SK-N-SH (cell line): ENCODE measurements at regions not wholly inside any gene's neighbourhood (a gene's known extent, or its start where the extent isn't known, plus 50 kb on each side); places are given as distances from the start of the nearest gene placed in this dataset.
"Not testable (repeated sequence)": the region's sequence is repeated elsewhere in the genome, so short reads cannot be mapped to it uniquely, and the experiment has no call there.

Experiments used
- CTCF ChIA-PET: fragments of 300-600, 350-600 bp; formaldehyde crosslinking; extraction: SDS; loops from one replicate; lab custom pipeline; 2021; lab: Yijun Ruan, JAX
- POLR2A ChIA-PET: fragments of 350-600 bp; sonication (Branson Sonifier 250); formaldehyde crosslinking; extraction: SDS; loops from one replicate; lab custom pipeline; 2020; ENCODE audit warnings: antibody characterized with exemption, inconsistent platforms; lab: Yijun Ruan, JAX
- DNase-seq: peaks from one replicate; pipeline ENCODE4 v3.0.0; 2012
- H2AFZ ChIP-seq: fragments of 200-600 bp; sonication (generic); 2 replicates; pipeline ENCODE4 v1.8.1; 2016; ENCODE audit warnings: antibody characterized with exemption, mild to moderate bottlenecking, low read depth
- H3F3A ChIP-seq: fragments of 200-600 bp; sonication (generic); replicated peaks from 2 replicates; pipeline ENCODE3; 2016; ENCODE audit warnings: antibody characterized with exemption, mild to moderate bottlenecking; ENCODE audit not compliant: insufficient read depth
- H3K27ac ChIP-seq, 2 experiments: fragments of 200-500 bp in 1 of 2; fragments of 200-600 bp in 1 of 2; sonication (Bioruptor generic) in 1 of 2; sonication (generic), shearing (Covaris generic) in 1 of 2; 2 replicates each; pipeline versions ENCODE4 v1.5.1 to v1.6.1; 2014 to 2016; ENCODE audit warnings: low read depth in 2 of 2, inconsistent platforms in 1 of 2, low read length in 1 of 2, mild to moderate bottlenecking in 1 of 2, mixed read lengths in 1 of 2
- H3K27me3 ChIP-seq: fragments of 200-600 bp; sonication (generic), shearing (Covaris generic); 2 replicates; pipeline ENCODE4 v1.6.1; 2016; ENCODE audit warnings: mixed run types; ENCODE audit not compliant: insufficient read depth
- H3K36me3 ChIP-seq, 2 experiments: fragments of 200-500 bp in 1 of 2; fragments of 200-600 bp in 1 of 2; sonication (Bioruptor generic) in 1 of 2; sonication (generic) in 1 of 2; replicated peaks in 1 of 2; 2 replicates each; pipeline versions ENCODE3 to v1.5.1; 2014 to 2016; ENCODE audit warnings: low read length in 1 of 2, mild to moderate bottlenecking in 1 of 2; ENCODE audit not compliant: insufficient read depth in 2 of 2, control insufficient read depth in 1 of 2
- H3K4me1 ChIP-seq, 2 experiments: fragments of 200-500 bp in 1 of 2; fragments of 200-600 bp in 1 of 2; sonication (Bioruptor generic) in 1 of 2; sonication (generic), shearing (Covaris generic) in 1 of 2; 2 replicates each; pipeline versions ENCODE4 v1.5.1 to v1.6.1; 2014 to 2016; ENCODE audit warnings: low read depth in 1 of 2, low read length in 1 of 2, mixed run types in 1 of 2; ENCODE audit not compliant: insufficient read depth in 2 of 2, control insufficient read depth in 1 of 2
- H3K4me2 ChIP-seq: fragments of 200-600 bp; sonication (generic), shearing (Covaris generic); 2 replicates; pipeline ENCODE4 v1.6.1; 2017; ENCODE audit warnings: mixed run types
- H3K4me3 ChIP-seq, 2 experiments: fragments of 200-500 bp in 1 of 2; fragments of 200-600 bp in 1 of 2; sonication (Bioruptor generic) in 1 of 2; sonication (generic), shearing (Covaris generic) in 1 of 2; 2 replicates each; pipeline versions ENCODE4 v1.5.1 to v1.8.1; 2014 to 2016; ENCODE audit warnings: low read depth in 2 of 2, inconsistent platforms in 1 of 2, low read length in 1 of 2, mild to moderate bottlenecking in 1 of 2, mixed read lengths in 1 of 2, moderate library complexity in 1 of 2
- H3K79me2 ChIP-seq: fragments of 200-600 bp; sonication (generic); 2 replicates; pipeline ENCODE4 v1.8.1; 2017; ENCODE audit warnings: mild to moderate bottlenecking; ENCODE audit not compliant: insufficient read depth
- H3K9ac ChIP-seq: fragments of 200-600 bp; sonication (generic); 2 replicates; pipeline ENCODE4 v1.6.1; 2017; ENCODE audit warnings: mixed run types
- H3K9me2 ChIP-seq: fragments of 200-600 bp; sonication (generic); 2 replicates; pipeline ENCODE4 v1.6.1; 2017; ENCODE audit warnings: mixed run types
- H3K9me3 ChIP-seq: fragments of 200-600 bp; sonication (generic); 2 replicates; pipeline ENCODE4 v1.6.1; 2017; ENCODE audit warnings: mixed run types, mild to moderate bottlenecking, moderate library complexity
- H4K20me1 ChIP-seq: fragments of 200-600 bp; sonication (generic); 2 replicates; pipeline ENCODE4 v1.6.1; 2017; ENCODE audit warnings: mild to moderate bottlenecking, mixed run types; ENCODE audit not compliant: insufficient read depth
- CHD2 ChIP-seq: fragments of 150-350 bp; IDR thresholded peaks from 2 replicates; pipeline ENCODE4 v1.6.1; 2018; ENCODE audit warnings: low read length; ENCODE audit not compliant: partially characterized antibody
- EZH2phosphoT487 ChIP-seq: fragments of 200-600 bp; sonication (generic); IDR thresholded peaks from 2 replicates; pipeline ENCODE4 v1.6.1; 2017; ENCODE audit warnings: low read depth, mixed run types, mild to moderate bottlenecking, antibody characterized with exemption, moderate library complexity, borderline replicate concordance
- GATA2 ChIP-seq: sonication (generic); formaldehyde crosslinking; IDR thresholded peaks from 2 replicates; pipeline ENCODE4 v1.5.0; 2020; ENCODE audit warnings: mild to moderate bottlenecking, missing genetic modification reagents
- IRF3 ChIP-seq: fragments of 150-350 bp; IDR thresholded peaks from 2 replicates; pipeline ENCODE4 v1.6.1; 2016; ENCODE audit warnings: mild to moderate bottlenecking, low read depth, low read length
- MXI1 ChIP-seq: IDR thresholded peaks from 2 replicates; pipeline ENCODE4 v1.6.1; 2012; ENCODE audit warnings: mild to moderate bottlenecking, low read depth, low read length, improper control_type of control experiment
- NRF1 ChIP-seq: IDR thresholded peaks from 2 replicates; pipeline ENCODE4 v1.6.1; 2012; ENCODE audit warnings: low read depth, mild to moderate bottlenecking, low read length
- PBX3 ChIP-seq: IDR thresholded peaks from 2 replicates; pipeline ENCODE4; 2012
- POLR2AphosphoS5 ChIP-seq: IDR thresholded peaks from 2 replicates; pipeline ENCODE4 v1.6.1; 2012; ENCODE audit warnings: low read depth, low read length
- RCOR1 ChIP-seq: fragments of 150-350 bp; IDR thresholded peaks from 2 replicates; pipeline ENCODE4 v1.6.1; 2017; ENCODE audit warnings: antibody characterized with exemption, low read length
- RXRA ChIP-seq: IDR thresholded peaks from 2 replicates; pipeline ENCODE4 v1.4.0; 2012; ENCODE audit warnings: low read depth, mild to moderate bottlenecking, borderline replicate concordance
- WGBS: methylation state at CpG from one replicate; pipeline ENCODE4 v1.1.6; 2017; ENCODE audit warnings: low lambda C conversion rate; 5-methylcytosine and 5-hydroxymethylcytosine counted together
- TF ChIP-seq, protein P1 (sequence below): IDR thresholded peaks from 2 replicates; pipeline ENCODE4 v1.4.0; 2012; ENCODE audit warnings: low read depth, borderline replicate concordance

- H3K9me3 ChIP-seq = peaks cover 17% of the 10 kb centered on the region; the same call in 1 of the 2 replicates
- no peaks in the 10 kb centered on the region for H3K27me3 ChIP-seq
- CTCF ChIA-PET = no interaction called here
- no peaks in the 10 kb centered on the region for H3K79me2 ChIP-seq
- H3K36me3 ChIP-seq = no peaks in the 10 kb centered on the region
- no peak overlapping the region for H3K27ac ChIP-seq
- no peak overlapping the region for H2AFZ ChIP-seq
- no peak overlapping the region for H3K4me2 ChIP-seq
- H3K9me2 ChIP-seq = no peaks in the 10 kb centered on the region
- TF ChIP-seq, protein P1, sequence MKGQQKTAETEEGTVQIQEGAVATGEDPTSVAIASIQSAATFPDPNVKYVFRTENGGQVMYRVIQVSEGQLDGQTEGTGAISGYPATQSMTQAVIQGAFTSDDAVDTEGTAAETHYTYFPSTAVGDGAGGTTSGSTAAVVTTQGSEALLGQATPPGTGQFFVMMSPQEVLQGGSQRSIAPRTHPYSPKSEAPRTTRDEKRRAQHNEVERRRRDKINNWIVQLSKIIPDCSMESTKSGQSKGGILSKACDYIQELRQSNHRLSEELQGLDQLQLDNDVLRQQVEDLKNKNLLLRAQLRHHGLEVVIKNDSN = no peak
- TF ChIP-seq NRF1 (no peak), IRF3 (no peak), POLR2AphosphoS5 (no peak), MXI1 (no peak), GATA2 (CRISPR knock-in tag) (no peak), RCOR1 (no peak)
- TF ChIP-seq, all 33 proteins: peak for 0
- 0 out of 4 replicates have a peak, but pooled peaks cover 0 to 6% of the 10 kb centered on the region in 2 experiments for H3K4me1 ChIP-seq
- POLR2A ChIA-PET = no interaction called here
- H3K4me3 ChIP-seq = no peak overlapping the region
- H3K9ac ChIP-seq = no peak overlapping the region
- 50% methylated on average over 1 of the region's 1 CpG for WGBS
- no peaks in the 10 kb centered on the region for H4K20me1 ChIP-seq
- no peak for DNase-seq
- H3F3A ChIP-seq = peaks cover 17% of the 10 kb centered on the region
Measured at GRCh38 chr6:130643361-130643760, 183.8 kb upstream of the SMLR1 start.

GRCh38 chr6:130644175-130644574, 183.0 kb upstream of the SMLR1 start:
- CTCF ChIA-PET = no interaction called here
- TF ChIP-seq EZH2phosphoT487 = no peak
- TF ChIP-seq CHD2 = no peak
- no peak for TF ChIP-seq PBX3
- TF ChIP-seq RXRA = no peak

DNA sequence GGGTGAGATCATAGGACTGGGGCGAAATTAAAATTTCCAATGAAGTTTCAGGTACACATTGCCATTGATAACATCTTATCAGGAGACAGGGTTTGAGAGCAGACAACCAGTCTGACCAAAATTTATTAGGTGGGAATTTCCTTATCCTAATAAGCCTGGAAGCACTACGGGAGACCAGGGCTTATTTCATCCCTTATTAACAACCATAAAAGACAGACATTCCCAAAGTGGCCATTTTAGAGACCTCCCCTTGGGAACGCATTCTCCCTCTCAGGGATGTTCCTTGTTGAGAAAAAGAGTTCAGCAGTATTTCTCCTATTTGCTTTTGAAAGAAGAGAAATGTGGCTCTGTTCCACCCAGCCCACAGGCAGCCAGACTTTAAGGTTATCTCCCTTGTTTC, 182.4 kb upstream of the SMLR1 start:
- H2AFZ ChIP-seq, H3K36me3 ChIP-seq, DNase-seq, H3K9me3 ChIP-seq, CTCF ChIA-PET, H4K20me1 ChIP-seq, H3K9me2 ChIP-seq, H3K4me3 ChIP-seq, H3K27ac ChIP-seq, POLR2A ChIA-PET, H3K4me2 ChIP-seq, H3K79me2 ChIP-seq, H3K4me1 ChIP-seq, H3K27me3 ChIP-seq, H3K9ac ChIP-seq: not testable (repeated sequence)
- WGBS = 42% methylated on average over 3 of the region's 3 CpGs
- peaks cover 17% of the 10 kb centered on the region for H3F3A ChIP-seq

More at GRCh38 chr6:130644175-130644574, 183.0 kb upstream of the SMLR1 start:
- POLR2A ChIA-PET = no interaction called here
- no peak for DNase-seq
- Histone ChIP-seq H2AFZ (no peak overlapping the region), H3K4me1 (0 out of 4 replicates have a peak, but pooled peaks cover 0 to 6% of the 10 kb centered on the region in 2 experiments), H3K9me3 (peaks cover 12% of the 10 kb centered on the region; the same call in 1 of the 2 replicates), H3K9me2 (no peaks in the 10 kb centered on the region), H3K27ac (no peak overlapping the region), H3K4me2 (no peak overlapping the region), H3K9ac (no peak overlapping the region), H3K36me3 (no peaks in the 10 kb centered on the region), H3F3A (peaks cover 17% of the 10 kb centered on the region), H4K20me1 (no peaks in the 10 kb centered on the region), H3K4me3 (no peak overlapping the region), H3K79me2 (no peaks in the 10 kb centered on the region), H3K27me3 (no peaks in the 10 kb centered on the region)
- 18% methylated on average over 2 of the region's 2 CpGs for WGBS
